Right kidney (tissue), 1 donor: ENCODE measurements at regions not wholly inside any gene's neighbourhood (a gene's known extent, or its start where the extent isn't known, plus 50 kb on each side); places are given as distances from the start of the nearest gene placed in this dataset.
"Not testable (repeated sequence)": the region's sequence is repeated elsewhere in the genome, so short reads cannot be mapped to it uniquely, and the experiment has no call there.

Experiments used
- DNase-seq: peaks from one replicate; pipeline ENCODE4 v3.0.0-alpha.2; 2016

DNA sequence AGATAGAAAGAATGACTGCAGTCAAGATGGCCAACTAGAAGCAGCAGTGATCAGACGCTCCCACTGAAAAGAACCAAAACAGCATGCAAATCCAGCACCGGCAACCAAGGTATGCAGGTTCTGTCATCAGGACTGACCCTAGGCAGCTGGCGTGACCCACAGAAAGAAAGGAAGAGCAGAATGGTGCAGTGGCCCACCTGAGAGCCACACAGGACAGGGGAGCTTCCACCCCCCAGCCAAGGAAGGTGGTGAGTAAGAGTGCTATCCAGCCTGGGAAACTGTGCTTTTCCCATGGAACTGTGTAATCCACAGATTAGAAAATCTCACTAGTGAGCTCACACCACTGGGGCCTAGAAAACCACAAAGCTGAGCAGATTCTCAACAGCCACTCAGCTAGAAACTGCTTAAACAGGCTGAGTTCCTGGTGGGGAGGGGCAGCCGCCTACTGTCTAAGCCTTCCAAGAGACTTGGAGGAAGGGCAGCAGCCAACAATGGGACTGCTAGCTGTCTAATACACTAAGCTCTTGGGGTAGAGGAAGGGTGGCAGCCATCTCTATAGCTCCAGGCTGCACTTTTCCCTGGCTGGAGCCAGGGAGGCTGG, 127.9 kb downstream of the EVA1A start:
- no peak for DNase-seq

DNA sequence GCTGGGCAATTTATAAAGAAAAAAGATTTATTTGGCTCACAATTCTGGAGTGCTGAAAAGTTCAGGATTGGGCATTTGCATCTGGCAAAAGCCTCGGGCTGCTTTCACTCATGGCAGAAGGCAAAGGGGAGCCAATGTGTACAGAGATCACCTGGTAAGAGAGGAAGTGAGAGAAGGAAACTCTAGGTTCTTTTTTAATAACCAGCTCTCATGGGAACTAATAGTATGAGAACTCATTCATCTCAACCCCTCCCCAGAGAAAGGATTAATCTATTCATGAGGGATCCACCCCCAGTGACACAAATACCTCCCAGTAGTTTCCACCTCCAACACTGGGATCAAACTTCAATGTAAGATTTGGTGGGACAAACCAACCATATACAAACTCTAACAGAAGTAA, 129.0 kb downstream of the EVA1A start:
- no peak for DNase-seq

- no peak for DNase-seq
These were observed 129.5 kb downstream of the EVA1A start for GRCh38 chr2:75431276-75431675.

DNA sequence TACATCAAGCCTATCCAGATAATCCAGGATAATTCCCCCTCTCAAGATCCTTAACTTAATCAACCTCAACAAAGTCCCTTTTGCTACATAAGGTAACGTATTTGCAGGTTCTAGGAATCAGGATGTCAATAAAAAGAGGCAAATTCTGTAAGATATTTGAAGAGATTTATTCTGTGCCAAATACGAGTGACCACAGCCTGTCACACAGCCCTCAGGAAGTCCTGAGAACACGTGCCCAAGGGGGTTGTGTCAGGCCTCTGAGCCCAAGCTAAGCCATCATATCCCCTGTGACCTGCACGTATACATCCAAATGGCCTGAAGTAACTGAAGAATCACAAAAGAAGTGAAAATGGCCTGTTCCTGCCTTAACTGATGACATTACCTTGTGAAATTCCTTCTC, 130.3 kb downstream of the EVA1A start:
- not testable (repeated sequence) for DNase-seq

- no peak for DNase-seq
These were observed 131.9 kb downstream of the EVA1A start for GRCh38 chr2:75428646-75429443.

DNA sequence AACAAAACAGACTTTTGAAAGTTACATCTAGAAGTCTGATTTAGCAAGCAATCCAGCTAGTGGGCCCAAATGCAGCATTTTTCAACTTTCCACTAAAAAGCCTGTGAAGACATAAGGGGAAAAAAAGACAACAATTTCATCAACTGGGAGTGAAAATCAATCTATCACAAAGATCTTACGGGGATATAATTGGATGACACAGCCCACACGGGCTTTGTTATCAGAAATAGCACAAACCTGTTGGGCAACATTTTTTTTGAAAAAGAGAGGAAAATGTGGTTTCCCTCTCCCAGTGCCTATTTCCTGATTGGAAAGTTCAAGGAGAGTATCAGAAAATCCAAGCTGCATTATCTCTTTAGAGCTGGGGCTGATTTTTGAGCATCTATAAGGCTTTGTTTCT, 132.7 kb downstream of the EVA1A start:
- DNase-seq: no peak

DNA sequence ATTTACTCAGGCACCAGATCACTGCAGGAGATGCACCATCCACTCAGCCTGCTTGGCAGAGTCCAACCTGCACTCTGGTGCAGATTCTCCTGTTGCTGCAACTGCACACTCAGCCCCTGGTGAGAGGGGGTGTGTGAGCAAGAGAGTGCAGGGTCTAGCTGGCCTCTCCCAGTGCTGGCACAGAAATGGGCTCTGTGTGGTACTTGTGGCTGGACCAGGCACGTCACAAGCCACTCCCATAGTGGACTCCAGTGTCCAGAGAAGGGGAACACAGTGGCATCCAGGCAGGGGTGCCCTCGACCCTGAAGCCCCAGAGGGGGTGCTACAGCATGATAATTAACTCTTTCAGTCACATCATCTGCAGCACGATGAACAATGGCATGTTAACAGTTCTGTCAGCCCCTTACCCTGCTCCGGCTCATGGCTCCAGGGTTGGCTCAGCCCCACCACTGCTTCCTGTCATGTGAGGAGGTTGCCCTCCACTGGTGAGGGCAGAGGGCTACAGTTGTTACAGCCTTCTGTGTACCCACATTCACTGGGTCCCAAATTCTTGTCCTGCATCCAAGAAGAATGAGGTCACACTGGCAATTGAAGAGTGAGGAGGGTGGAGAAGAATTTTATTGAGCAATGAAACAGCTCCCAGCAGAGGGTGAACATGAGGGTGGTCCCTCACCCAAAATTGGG, 135.7 kb downstream of the EVA1A start:
- no peak for DNase-seq

DNA sequence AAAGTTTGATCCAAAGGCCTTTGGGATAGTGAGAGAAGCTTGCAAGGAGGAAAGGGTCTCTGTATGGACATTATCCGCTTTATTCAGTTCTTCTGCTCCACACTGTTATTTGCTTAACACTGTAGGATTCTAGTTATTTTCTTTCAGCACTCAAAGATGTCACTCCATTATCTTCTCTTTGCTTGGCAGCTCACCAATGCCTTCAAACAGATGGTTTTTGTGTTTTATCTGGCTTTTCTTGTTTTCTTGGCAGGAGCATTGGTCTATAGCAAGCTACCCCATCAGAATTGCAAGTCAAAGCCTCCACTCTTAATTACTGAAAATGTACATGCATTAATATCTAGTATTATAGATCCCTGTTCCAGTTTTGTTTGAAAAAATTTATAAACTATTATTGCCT, 138.8 kb downstream of the EVA1A start:
- DNase-seq: no peak

DNA sequence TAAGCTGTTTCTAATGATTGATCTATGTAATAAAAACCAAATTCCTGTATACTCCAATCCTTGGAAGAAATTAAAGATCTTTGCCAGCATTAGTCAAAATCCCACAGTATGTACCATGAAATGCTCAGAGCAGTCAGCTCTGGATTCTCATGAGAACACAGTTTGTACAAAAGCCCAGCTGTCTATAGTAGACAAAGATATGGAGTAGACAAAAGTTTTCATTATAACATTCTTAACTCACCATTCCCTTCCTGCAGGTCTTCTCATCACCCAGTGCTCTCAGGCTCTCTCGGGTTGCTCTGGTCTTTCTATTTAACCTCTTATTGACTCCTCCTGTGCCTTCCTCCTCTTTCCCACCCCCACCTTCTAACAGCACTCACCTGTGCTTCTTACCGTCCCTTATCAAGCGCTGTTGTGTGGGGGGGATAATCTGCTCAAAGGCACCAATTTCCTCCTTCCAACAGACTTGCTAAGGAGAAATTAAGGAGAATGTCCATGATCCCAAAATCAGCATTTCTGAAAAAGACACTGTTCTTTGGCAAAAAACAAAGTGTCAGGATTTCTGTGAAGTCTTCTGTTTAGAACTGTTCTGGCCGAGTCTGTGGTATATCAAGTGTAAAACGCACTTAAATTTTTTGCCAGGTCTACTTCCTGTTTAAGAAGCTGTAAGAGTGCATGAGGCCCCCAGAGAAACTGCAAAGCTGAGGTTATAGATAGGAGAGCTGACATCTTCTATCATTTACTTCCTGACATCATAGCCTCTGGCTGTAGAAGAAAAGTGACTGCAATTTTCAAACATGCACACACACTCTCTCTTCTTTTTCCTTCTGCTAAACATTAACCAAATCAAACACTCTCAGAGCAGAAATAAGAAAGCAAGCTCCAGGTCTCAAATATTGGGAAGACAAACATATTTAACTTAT, 144.1 kb downstream of the EVA1A start:
- DNase-seq: no peak

- no peak for DNase-seq
These were observed 145.0 kb downstream of the EVA1A start for GRCh38 chr2:75415731-75416130.

- DNase-seq: no peak
These were observed 145.6 kb downstream of the EVA1A start for GRCh38 chr2:75415111-75415626.

GRCh38 chr2:75411574-75411973, 149.2 kb downstream of the EVA1A start:
- DNase-seq: no peak

DNA sequence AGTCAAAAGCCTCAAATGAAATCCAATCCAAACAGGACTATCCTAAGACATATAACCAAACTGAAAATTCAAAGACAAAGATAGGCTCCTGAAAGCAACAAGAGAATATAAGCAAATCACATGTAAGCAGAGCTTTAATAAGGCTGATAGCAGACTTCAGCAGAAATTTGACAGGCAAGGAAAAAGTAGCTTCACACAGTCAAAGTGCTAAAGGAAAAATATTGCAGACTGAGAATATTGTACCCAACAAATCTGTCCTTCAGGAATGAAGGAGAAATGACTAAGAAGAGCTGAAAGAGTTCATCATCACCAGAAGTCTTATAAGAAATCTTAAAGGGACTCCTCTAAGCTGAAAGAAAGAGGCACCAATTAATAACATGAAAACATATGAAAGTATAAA, 150.0 kb downstream of the EVA1A start:
- no peak for DNase-seq

DNA sequence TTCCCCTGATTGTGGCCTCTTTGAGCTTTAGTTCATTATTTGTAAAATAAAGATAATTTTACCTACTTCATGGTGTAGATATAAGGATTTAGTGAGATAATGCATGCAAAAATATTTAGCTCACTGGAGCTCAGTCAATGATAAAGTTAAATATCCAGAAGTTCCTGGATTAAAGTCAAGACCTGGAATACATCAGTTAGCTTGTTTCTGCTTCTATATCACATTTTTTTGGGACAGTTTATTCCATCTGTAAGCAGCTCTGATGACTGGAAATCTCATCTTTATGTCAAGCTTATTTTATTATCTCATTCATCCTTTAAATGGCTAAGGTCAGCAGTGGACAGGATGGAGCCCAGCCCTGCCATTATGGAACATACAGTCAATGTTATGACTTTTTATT, 152.0 kb downstream of the EVA1A start:
- DNase-seq: no peak

- no peak for DNase-seq
These were observed 153.7 kb downstream of the EVA1A start for GRCh38 chr2:75407038-75407530.

GRCh38 chr2:75406131-75406581, 154.6 kb downstream of the EVA1A start:
- no peak for DNase-seq

DNA sequence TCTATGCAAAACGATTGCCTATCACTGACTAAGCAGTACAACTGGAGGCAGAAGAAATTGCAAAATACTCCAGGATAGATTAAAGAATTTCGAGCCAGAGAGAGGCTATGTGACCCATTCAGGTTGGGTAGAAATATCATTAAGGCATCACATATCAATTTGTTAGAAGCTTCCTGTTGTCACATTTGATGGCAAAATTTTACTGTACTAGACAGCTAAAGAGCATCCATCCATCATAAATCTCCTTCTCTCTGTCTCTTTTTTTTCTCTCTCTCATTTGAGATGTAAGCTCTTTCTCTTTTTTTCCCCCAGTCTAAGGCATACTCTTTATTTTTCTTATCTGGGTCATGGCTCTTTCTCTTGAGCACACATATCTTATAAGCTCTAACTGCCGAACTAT, 155.7 kb downstream of the EVA1A start:
- no peak for DNase-seq

DNA sequence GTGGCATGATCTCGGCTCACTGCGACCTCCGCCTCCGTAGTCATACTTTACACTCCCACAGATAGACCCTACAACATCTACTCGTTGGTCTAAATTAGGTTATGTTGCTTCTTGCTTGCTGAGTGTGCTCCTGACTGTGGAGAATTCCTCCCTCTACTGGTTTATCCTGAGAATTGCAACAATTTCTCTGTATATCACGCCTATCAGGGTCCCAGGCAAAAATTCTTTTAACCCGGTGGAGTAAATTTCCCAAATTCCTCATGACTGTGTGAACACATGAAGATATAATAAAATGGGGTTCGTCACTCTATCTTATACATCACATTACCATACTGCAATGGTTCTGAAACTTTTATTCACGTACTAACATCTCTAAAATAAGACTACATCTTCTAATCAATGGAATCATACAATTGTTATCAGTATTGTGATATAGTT, 156.7 kb downstream of the EVA1A start:
- no peak for DNase-seq

DNA sequence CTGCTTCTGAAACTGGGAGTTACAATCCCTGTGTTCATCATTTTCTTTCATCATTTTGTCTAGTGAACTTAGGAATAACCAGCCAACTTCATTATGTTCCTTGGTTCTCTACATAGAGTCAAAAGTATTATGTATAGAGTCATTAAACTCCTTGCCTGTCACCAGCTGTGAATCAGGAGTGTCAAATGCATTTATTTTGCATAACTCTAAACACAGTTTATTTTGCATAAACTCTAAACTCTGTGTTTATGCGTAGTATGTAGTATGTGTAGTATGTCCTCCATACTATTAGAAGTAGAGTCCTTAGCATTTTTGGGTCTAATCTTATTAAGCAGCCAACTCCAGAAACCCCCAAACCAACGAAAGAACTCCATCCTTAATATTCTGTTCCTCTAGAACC, 164.4 kb downstream of the EVA1A start:
- no peak for DNase-seq

GRCh38 chr2:75394764-75395163, 166.0 kb downstream of the EVA1A start:
- not testable (repeated sequence) for DNase-seq

- DNase-seq: peak; percentile 2
These were observed 170.6 kb downstream of the EVA1A start for GRCh38 chr2:75390169-75390568.

DNA sequence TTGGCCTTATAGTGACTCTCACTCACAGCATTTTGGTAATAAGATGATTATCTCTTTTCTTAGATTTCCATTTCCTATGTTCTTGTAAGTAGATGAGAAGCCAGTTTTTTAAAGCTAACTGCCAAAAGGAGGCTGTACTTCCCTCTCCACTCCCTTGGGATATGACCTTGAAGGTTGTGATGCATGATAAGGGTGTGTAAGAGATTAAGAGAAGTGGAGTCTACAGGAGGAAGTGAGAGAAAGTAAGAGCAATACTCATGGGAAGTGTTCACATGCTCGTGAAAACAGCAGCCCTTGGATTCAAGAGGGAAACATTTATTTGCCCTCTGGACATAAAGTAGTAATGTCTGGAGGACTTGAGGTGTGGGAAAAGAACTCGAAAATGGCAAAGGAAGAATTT, 171.5 kb downstream of the EVA1A start:
- DNase-seq: no peak
